LNCAP (cell line): ENCODE measurements at regions not wholly inside any gene's neighbourhood (a gene's known extent, or its start where the extent isn't known, plus 50 kb on each side); places are given as distances from the start of the nearest gene placed in this dataset.

Experiments used
- CTCF ChIP-seq: fragments of 450-650 bp; IDR thresholded peaks from 2 replicates; pipeline ENCODE4 v1.5.1; 2017; ENCODE audit warnings: mild to moderate bottlenecking

DNA sequence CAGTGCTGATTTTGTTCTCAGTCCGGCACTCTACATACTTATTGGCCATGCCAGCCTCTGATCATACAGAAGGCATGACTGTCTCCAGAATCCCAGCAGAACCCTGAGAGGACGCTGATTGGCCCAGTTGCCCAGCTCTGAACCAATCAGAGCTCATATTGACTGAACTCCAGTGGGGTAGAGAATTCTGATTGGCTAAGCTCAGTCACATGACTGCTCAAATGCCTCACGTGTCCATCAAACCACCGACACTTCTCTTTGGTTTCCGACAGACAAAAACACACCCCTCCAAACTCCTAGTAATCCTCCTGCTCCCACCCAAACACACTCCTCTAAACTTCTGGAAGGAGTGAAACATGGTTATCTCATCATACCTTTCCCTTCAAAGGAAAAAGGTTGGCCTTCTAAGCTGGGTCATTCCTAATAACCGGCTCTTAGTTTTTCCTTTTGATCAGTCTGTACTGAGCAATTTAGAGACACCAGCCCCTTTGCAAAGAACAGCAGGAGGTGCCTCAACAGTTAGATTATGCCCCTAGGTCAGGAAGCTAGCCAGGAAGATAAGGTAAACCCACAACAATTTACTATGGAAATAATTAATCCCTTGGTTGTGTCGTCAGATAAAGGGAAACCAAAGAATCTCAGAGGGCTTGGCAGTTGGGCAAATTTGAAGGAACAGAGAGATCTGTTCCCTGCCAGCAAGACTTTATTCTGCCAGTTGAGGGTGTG is 187.8 kb downstream of the TLE3 start:
- no peak for TF ChIP-seq CTCF

DNA sequence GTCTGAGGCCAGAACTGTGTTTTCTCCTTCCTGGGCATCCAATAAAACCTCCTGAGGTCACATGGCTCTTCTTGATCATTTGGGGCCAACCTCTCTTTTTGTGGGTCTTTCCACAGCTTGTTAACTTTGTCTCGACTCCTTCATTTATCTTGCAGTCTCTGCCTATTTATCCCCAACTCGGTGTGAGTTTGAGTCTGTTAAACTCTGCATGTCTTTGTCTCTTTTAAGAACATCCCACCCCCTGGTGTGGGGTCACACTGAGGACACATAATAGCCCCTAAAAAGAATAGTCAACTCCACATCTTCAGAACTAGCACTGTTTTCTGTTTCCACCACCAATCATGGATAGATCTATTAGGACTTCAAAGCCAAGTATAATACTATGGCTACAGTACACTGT is 187.2 kb downstream of the TLE3 start:
- no peak for TF ChIP-seq CTCF

DNA sequence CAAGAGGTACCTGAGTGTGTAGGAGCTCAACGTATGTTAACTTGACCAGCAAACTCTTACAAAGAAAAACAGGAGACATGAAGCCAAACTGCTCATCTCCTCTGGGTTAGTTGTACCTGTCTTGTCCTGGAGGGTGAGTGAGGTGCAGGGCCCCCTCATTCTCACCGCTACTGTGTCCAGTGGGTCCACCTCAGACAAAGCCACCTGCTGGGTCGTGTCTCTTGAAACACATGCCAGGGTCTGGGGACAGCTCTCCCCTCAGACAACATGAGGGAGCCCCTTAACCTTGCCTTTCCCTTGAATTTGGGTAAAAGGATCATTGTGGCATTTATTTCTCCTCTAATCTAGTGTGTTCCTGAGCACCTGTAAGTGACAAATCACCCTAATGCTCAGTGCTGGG is 185.6 kb downstream of the TLE3 start:
- no peak for TF ChIP-seq CTCF

DNA sequence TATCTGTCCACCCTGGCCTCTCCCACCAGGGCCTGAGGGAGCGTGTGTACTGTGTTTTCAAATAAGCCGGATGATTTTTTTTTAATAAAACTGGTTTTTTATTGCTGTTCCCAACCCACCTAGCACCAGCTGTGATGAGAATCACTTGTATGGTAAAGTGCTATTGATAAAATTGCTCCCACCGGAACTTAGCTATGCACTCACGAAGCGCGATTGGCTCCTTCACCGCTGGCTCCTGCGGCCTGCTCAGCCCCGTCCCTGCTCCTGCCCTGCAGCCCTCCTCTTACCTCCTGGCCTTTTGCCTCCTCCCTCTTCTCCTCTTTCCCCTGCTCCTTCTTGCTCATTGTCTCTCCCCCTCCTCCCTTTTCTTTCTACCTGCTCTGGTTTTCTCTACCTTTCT is 183.7 kb downstream of the TLE3 start:
- TF ChIP-seq CTCF, result no peak

- TF ChIP-seq CTCF, result no peak
Measured at GRCh38 chr15:69914960-69915359, 182.8 kb downstream of the TLE3 start.

GRCh38 chr15:69916169-69916785 is 181.4 kb downstream of the TLE3 start:
- TF ChIP-seq CTCF, result no peak

- TF ChIP-seq CTCF, result no peak
Measured at GRCh38 chr15:69917056-69917455, 180.7 kb downstream of the TLE3 start.
